ENCODE measurements at regions not wholly inside any gene's neighbourhood (a gene's known extent, or its start where the extent isn't known, plus 50 kb on each side); places are given as distances from the start of the nearest gene placed in this dataset.

- TF ChIP-seq POLR2G (IDR thresholded peaks at IDR 0.05; ENCODE audit: low read depth, low read length) (no peak), BRF2 (IDR thresholded peaks at IDR 0.05; ENCODE audit: borderline replicate concordance, insufficient read depth, insufficient read length) (no peak), ZBED1 (IDR thresholded peaks at IDR 0.05) (no peak), CTBP1 (IDR thresholded peaks at IDR 0.05; ENCODE audit: borderline replicate concordance) (no peak)
These were observed 430.5 kb downstream of the MDFIC start for GRCh38 chr7:115352375-115352774.
